ENCODE measurements at regions not wholly inside any gene's neighbourhood (a gene's known extent, or its start where the extent isn't known, plus 50 kb on each side); places are given as distances from the start of the nearest gene placed in this dataset.
"Not testable (repeated sequence)": the region's sequence is repeated elsewhere in the genome, so short reads cannot be mapped to it uniquely, and the experiment has no call there.

GRCh38 chr12:105609001-105609400, 278.5 kb downstream of the C12orf75 start:
- DNase-seq (ENCODE audit: low spot score); intact Hi-C loops (cut with DNase I): not testable (repeated sequence)

GRCh38 chr12:105610459-105610858, 280.0 kb downstream of the C12orf75 start:
- DNase-seq (ENCODE audit: low spot score), result no peak
- intact Hi-C loops (cut with DNase I), result no loop called here

GRCh38 chr12:105611340-105611739, 280.8 kb downstream of the C12orf75 start:
- no peak for DNase-seq (ENCODE audit: low spot score)
- intact Hi-C loops (cut with DNase I), result no loop called here

- intact Hi-C loops (cut with DNase I), result no loop called here
- no peak for DNase-seq (ENCODE audit: low spot score)
Observed at GRCh38 chr12:105613269-105613668, 282.8 kb downstream of the C12orf75 start.

GRCh38 chr12:105613887-105614286, 283.4 kb downstream of the C12orf75 start:
- intact Hi-C loops (cut with DNase I), result no loop called here
- no peak for DNase-seq (ENCODE audit: low spot score)

- no peak for DNase-seq (ENCODE audit: low spot score)
- intact Hi-C loops (cut with DNase I), result no loop called here
Observed at GRCh38 chr12:105616971-105617540, 286.6 kb downstream of the C12orf75 start.

- intact Hi-C loops (cut with DNase I), result no loop called here
- DNase-seq (ENCODE audit: low spot score), result no peak
Observed at GRCh38 chr12:105622220-105622619, 291.7 kb downstream of the C12orf75 start.

- intact Hi-C loops (cut with DNase I), result no loop called here
- DNase-seq (ENCODE audit: low spot score), result no peak
Observed at GRCh38 chr12:105622846-105623736, 292.6 kb downstream of the C12orf75 start.

GRCh38 chr12:105626653-105627052, 296.2 kb downstream of the C12orf75 start:
- intact Hi-C loops (cut with DNase I), result no loop called here
- no peak for DNase-seq (ENCODE audit: low spot score)

- DNase-seq (ENCODE audit: low spot score), result no peak
- intact Hi-C loops (cut with DNase I), result no loop called here
Observed at GRCh38 chr12:105637470-105637869, 307.0 kb downstream of the C12orf75 start.

- DNase-seq (ENCODE audit: low spot score), result no peak
- intact Hi-C loops (cut with DNase I), result no loop called here
Observed at GRCh38 chr12:105640761-105641160, 310.3 kb downstream of the C12orf75 start.

GRCh38 chr12:105641749-105642148, 311.3 kb downstream of the C12orf75 start:
- intact Hi-C loops (cut with DNase I), result no loop called here
- no peak for DNase-seq (ENCODE audit: low spot score)

GRCh38 chr12:105644770-105645169, 314.3 kb downstream of the C12orf75 start:
- intact Hi-C loops (cut with DNase I), result no loop called here
- DNase-seq (ENCODE audit: low spot score), result no peak

- DNase-seq (ENCODE audit: low spot score), result no peak
- intact Hi-C loops (cut with DNase I), result no loop called here
Observed at GRCh38 chr12:105654606-105655005, 324.1 kb downstream of the C12orf75 start.

- DNase-seq (ENCODE audit: low spot score), result no peak
- intact Hi-C loops (cut with DNase I), result no loop called here
Observed at GRCh38 chr12:105658389-105658788, 327.9 kb downstream of the C12orf75 start.

- DNase-seq (ENCODE audit: low spot score), result no peak
- intact Hi-C loops (cut with DNase I), result no loop called here
Observed at GRCh38 chr12:105659355-105660075, 329.0 kb downstream of the C12orf75 start.

GRCh38 chr12:105664765-105665164, 334.3 kb downstream of the C12orf75 start:
- DNase-seq (ENCODE audit: low spot score); intact Hi-C loops (cut with DNase I): not testable (repeated sequence)

- no peak for DNase-seq (ENCODE audit: low spot score)
- intact Hi-C loops (cut with DNase I), result no loop called here
Observed at GRCh38 chr12:105665366-105665765, 334.9 kb downstream of the C12orf75 start.

- no peak for DNase-seq (ENCODE audit: low spot score)
- intact Hi-C loops (cut with DNase I), result no loop called here
Observed at GRCh38 chr12:105667973-105668743, 337.7 kb downstream of the C12orf75 start.

GRCh38 chr12:105670672-105671071, 340.2 kb downstream of the C12orf75 start:
- DNase-seq (ENCODE audit: low spot score), result no peak
- intact Hi-C loops (cut with DNase I), result no loop called here

Data from posterior vena cava (tissue), 2 donors.